ENCODE measurements at regions not wholly inside any gene's neighbourhood (a gene's known extent, or its start where the extent isn't known, plus 50 kb on each side); places are given as distances from the start of the nearest gene placed in this dataset.

GRCh38 chr2:120404274-120404673, 58.3 kb downstream of the INHBB start:
- TF ChIP-seq TAF1 (IDR thresholded peaks at IDR 0.05; ENCODE audit: borderline replicate concordance, insufficient read depth, low read length): no peak
- TF ChIP-seq FOXP2 (optimal IDR thresholded peaks at IDR 0.05; ENCODE audit: borderline replicate concordance, extremely low read depth, extremely low read length, insufficient read depth): no peak

DNA sequence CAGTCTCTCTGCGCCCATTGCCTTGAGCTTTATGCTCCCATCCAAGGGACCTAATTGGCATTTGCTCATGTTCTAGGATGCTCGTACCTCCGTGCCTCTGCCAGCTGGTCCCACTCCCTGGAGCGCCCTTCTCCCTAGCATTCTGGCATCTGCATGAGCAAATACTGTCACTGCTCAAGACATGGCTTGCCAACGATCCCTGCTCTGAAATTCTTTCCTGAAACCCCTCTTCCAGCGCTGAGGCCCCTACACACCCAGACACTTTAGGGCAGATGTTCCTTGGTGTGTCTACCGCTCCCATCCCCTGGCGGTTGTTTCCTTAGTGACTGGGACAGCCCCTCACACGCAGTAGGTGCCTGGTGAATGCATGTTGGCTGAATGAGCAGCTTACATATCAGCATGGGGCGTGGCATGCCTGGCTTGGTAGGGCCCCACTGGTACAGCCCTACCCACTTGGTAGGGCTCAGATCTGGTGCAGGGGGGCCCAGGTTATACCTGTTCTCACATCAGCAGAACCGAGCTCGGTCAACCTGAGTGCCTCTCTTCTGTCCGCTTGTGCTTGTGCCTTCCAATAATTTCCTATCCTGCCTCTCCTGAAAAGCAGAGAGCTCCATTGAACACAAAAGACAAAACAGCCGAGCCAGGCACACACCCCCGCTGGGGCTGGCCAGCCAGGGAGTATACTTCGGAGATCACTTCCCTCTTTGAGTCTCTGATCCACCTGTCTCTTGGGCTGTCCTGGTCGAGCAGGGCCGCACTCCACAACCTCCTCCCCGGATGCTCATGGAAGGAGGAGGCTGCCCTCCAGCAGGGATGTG, 59.2 kb downstream of the INHBB start:
- TF ChIP-seq TAF1 (IDR thresholded peaks at IDR 0.05; ENCODE audit: borderline replicate concordance, insufficient read depth, low read length) (no peak), POLR2AphosphoS5 (IDR thresholded peaks at IDR 0.05; ENCODE audit: low read depth, low read length) (no peak), FOXP2 (optimal IDR thresholded peaks at IDR 0.05; ENCODE audit: borderline replicate concordance, extremely low read depth, extremely low read length, insufficient read depth) (no peak), SIN3A (IDR thresholded peaks at IDR 0.05; ENCODE audit: borderline replicate concordance, insufficient read depth, low read length) (no peak)
- TF ChIP-seq, protein P1, sequence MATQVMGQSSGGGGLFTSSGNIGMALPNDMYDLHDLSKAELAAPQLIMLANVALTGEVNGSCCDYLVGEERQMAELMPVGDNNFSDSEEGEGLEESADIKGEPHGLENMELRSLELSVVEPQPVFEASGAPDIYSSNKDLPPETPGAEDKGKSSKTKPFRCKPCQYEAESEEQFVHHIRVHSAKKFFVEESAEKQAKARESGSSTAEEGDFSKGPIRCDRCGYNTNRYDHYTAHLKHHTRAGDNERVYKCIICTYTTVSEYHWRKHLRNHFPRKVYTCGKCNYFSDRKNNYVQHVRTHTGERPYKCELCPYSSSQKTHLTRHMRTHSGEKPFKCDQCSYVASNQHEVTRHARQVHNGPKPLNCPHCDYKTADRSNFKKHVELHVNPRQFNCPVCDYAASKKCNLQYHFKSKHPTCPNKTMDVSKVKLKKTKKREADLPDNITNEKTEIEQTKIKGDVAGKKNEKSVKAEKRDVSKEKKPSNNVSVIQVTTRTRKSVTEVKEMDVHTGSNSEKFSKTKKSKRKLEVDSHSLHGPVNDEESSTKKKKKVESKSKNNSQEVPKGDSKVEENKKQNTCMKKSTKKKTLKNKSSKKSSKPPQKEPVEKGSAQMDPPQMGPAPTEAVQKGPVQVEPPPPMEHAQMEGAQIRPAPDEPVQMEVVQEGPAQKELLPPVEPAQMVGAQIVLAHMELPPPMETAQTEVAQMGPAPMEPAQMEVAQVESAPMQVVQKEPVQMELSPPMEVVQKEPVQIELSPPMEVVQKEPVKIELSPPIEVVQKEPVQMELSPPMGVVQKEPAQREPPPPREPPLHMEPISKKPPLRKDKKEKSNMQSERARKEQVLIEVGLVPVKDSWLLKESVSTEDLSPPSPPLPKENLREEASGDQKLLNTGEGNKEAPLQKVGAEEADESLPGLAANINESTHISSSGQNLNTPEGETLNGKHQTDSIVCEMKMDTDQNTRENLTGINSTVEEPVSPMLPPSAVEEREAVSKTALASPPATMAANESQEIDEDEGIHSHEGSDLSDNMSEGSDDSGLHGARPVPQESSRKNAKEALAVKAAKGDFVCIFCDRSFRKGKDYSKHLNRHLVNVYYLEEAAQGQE (IDR thresholded peaks at IDR 0.05; ENCODE audit: insufficient read depth in 1 of 2, low read depth in 2 of 2, low read length in 2 of 2): no peak

GRCh38 chr2:120405759-120406099, 59.8 kb downstream of the INHBB start:
- TF ChIP-seq TAF1 (IDR thresholded peaks at IDR 0.05; ENCODE audit: borderline replicate concordance, insufficient read depth, low read length) (no peak), SIN3A (IDR thresholded peaks at IDR 0.05; ENCODE audit: borderline replicate concordance, insufficient read depth, low read length) (no peak), POLR2AphosphoS5 (IDR thresholded peaks at IDR 0.05; ENCODE audit: low read depth, low read length) (no peak), FOXP2 (optimal IDR thresholded peaks at IDR 0.05; ENCODE audit: borderline replicate concordance, extremely low read depth, extremely low read length, insufficient read depth) (no peak)
- TF ChIP-seq, protein P1 (IDR thresholded peaks at IDR 0.05; ENCODE audit: insufficient read depth in 1 of 2, low read depth in 2 of 2, low read length in 2 of 2): no peak

GRCh38 chr2:120406566-120406965, 60.6 kb downstream of the INHBB start:
- TF ChIP-seq SIN3A (IDR thresholded peaks at IDR 0.05; ENCODE audit: borderline replicate concordance, insufficient read depth, low read length) (no peak), POLR2AphosphoS5 (IDR thresholded peaks at IDR 0.05; ENCODE audit: low read depth, low read length) (no peak), TAF1 (IDR thresholded peaks at IDR 0.05; ENCODE audit: borderline replicate concordance, insufficient read depth, low read length) (no peak), FOXP2 (optimal IDR thresholded peaks at IDR 0.05; ENCODE audit: borderline replicate concordance, extremely low read depth, extremely low read length, insufficient read depth) (no peak)
- TF ChIP-seq, protein P1 (IDR thresholded peaks at IDR 0.05; ENCODE audit: insufficient read depth in 1 of 2, low read depth in 2 of 2, low read length in 2 of 2): no peak

DNA sequence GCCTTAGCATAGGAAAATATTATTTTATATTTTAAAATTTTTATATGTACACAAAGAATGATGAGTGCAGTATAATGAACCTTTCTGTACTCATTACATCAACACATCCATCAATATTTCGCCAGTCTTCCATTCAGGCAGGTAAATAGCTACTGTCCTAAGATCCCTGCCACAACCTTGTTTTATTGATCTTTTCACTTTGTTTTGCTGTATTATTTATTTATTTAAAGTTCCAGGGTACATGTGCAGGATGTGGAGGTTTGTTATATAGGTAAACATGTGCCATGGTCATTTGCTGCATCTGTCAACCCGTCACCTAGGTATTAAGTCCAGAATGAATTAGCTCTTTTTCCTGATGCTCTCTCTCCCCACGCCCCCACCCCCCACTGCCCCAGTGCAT, 64.6 kb downstream of the INHBB start:
- TF ChIP-seq, protein P1 (IDR thresholded peaks at IDR 0.05; ENCODE audit: insufficient read depth in 1 of 2, low read depth in 2 of 2, low read length in 2 of 2): no peak
- TF ChIP-seq TAF1 (IDR thresholded peaks at IDR 0.05; ENCODE audit: borderline replicate concordance, insufficient read depth, low read length) (no peak), SIN3A (IDR thresholded peaks at IDR 0.05; ENCODE audit: borderline replicate concordance, insufficient read depth, low read length) (no peak), FOXP2 (optimal IDR thresholded peaks at IDR 0.05; ENCODE audit: borderline replicate concordance, extremely low read depth, extremely low read length, insufficient read depth) (no peak), POLR2AphosphoS5 (IDR thresholded peaks at IDR 0.05; ENCODE audit: low read depth, low read length) (no peak)

All from PFSK-1 (cell line).